ENCODE measurements at regions not wholly inside any gene's neighbourhood (a gene's known extent, or its start where the extent isn't known, plus 50 kb on each side); places are given as distances from the start of the nearest gene placed in this dataset.

- Mint-ChIP-seq H3K27me3 (peaks cover 9% of the 10 kb centered on the region), H3K4me1 (ENCODE audit: low read depth) (peaks cover 21% of the 10 kb centered on the region), H3K4me3 (ENCODE audit: low read depth) (no peak overlapping the region), H3K27ac (no peak overlapping the region), H3K36me3 (ENCODE audit: insufficient read depth) (no peaks in the 10 kb centered on the region), H3K9me3 (ENCODE audit: low read depth) (peaks cover 13% of the 10 kb centered on the region)
- no peak for DNase-seq (ENCODE audit: low spot score, unreplicated experiment)
- TF ChIP-seq CTCF (IDR thresholded peaks at IDR 0.05; ENCODE audit: unreplicated experiment): no peak
Measured at GRCh38 chr9:8115570-8115969, 316.0 kb upstream of the DMAC1 start.

- Mint-ChIP-seq H3K27me3 (peaks cover 6% of the 10 kb centered on the region), H3K4me3 (ENCODE audit: low read depth) (no peak overlapping the region), H3K9me3 (ENCODE audit: low read depth) (peaks cover 13% of the 10 kb centered on the region), H3K36me3 (ENCODE audit: insufficient read depth) (no peaks in the 10 kb centered on the region), H3K27ac (no peak overlapping the region), H3K4me1 (ENCODE audit: low read depth) (peaks cover 23% of the 10 kb centered on the region)
- no peak for TF ChIP-seq CTCF (IDR thresholded peaks at IDR 0.05; ENCODE audit: unreplicated experiment)
- no peak for DNase-seq (ENCODE audit: low spot score, unreplicated experiment)
Measured at GRCh38 chr9:8114826-8115225, 315.2 kb upstream of the DMAC1 start.

GRCh38 chr9:8106362-8106761 lies 306.8 kb upstream of the DMAC1 start:
- H3K4me1 Mint-ChIP-seq (ENCODE audit: low read depth): peaks cover 19% of the 10 kb centered on the region
- H3K27ac Mint-ChIP-seq: no peak overlapping the region
- no peaks in the 10 kb centered on the region for H3K36me3 Mint-ChIP-seq (ENCODE audit: insufficient read depth)
- no peak overlapping the region for H3K4me3 Mint-ChIP-seq (ENCODE audit: low read depth)
- no peak for TF ChIP-seq CTCF (IDR thresholded peaks at IDR 0.05; ENCODE audit: unreplicated experiment)
- H3K27me3 Mint-ChIP-seq: no peaks in the 10 kb centered on the region
- peaks cover 6% of the 10 kb centered on the region for H3K9me3 Mint-ChIP-seq (ENCODE audit: low read depth)
- no peak for DNase-seq (ENCODE audit: low spot score, unreplicated experiment)

GRCh38 chr9:8101607-8102006 lies 302.0 kb upstream of the DMAC1 start:
- Mint-ChIP-seq H3K9me3 (ENCODE audit: low read depth) (peaks cover 25% of the 10 kb centered on the region), H3K4me3 (ENCODE audit: low read depth) (no peak overlapping the region), H3K27me3 (no peaks in the 10 kb centered on the region), H3K36me3 (ENCODE audit: insufficient read depth) (peaks cover 5% of the 10 kb centered on the region), H3K27ac (no peak overlapping the region), H3K4me1 (ENCODE audit: low read depth) (peaks cover 2% of the 10 kb centered on the region)
- DNase-seq (ENCODE audit: low spot score, unreplicated experiment): no peak
- no peak for TF ChIP-seq CTCF (IDR thresholded peaks at IDR 0.05; ENCODE audit: unreplicated experiment)

GRCh38 chr9:8096091-8096490 lies 296.5 kb upstream of the DMAC1 start:
- Mint-ChIP-seq H3K36me3 (ENCODE audit: insufficient read depth) (peaks cover 5% of the 10 kb centered on the region), H3K4me1 (ENCODE audit: low read depth) (peaks cover 4% of the 10 kb centered on the region), H3K27ac (no peak overlapping the region), H3K9me3 (ENCODE audit: low read depth) (peaks cover 18% of the 10 kb centered on the region), H3K27me3 (no peaks in the 10 kb centered on the region), H3K4me3 (ENCODE audit: low read depth) (no peak overlapping the region)
- no peak for DNase-seq (ENCODE audit: low spot score, unreplicated experiment)
- no peak for TF ChIP-seq CTCF (IDR thresholded peaks at IDR 0.05; ENCODE audit: unreplicated experiment)

Measured in progenitor cell of endocrine pancreas (in vitro differentiated cells).